ENCODE measurements at regions not wholly inside any gene's neighbourhood (a gene's known extent, or its start where the extent isn't known, plus 50 kb on each side); places are given as distances from the start of the nearest gene placed in this dataset.

DNA sequence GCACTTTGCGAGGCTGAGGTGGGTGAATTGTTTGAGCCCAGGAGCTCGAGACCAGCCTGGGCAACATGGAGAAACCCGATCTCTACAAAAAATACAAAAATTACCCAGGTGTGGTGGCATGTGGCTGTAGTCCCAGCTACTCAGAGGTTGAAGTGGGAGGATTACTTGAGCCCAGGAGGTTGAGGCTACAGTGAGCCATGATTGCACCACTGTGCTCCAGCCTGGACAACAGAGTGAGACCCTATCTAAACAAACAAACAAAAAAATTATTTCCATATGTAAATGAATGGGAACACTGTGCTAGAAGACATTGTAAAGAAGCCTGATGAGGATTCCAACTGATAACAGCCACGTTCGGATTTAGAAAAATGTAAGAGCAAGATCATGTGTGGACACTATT is 154.2 kb downstream of the ZFP64 start:
- TF ChIP-seq RAD21 (IDR thresholded peaks at IDR 0.05) = no peak
- no peak for TF ChIP-seq TAF1 (conservative IDR thresholded peaks at IDR 0.05)
- TF ChIP-seq, protein P1, sequence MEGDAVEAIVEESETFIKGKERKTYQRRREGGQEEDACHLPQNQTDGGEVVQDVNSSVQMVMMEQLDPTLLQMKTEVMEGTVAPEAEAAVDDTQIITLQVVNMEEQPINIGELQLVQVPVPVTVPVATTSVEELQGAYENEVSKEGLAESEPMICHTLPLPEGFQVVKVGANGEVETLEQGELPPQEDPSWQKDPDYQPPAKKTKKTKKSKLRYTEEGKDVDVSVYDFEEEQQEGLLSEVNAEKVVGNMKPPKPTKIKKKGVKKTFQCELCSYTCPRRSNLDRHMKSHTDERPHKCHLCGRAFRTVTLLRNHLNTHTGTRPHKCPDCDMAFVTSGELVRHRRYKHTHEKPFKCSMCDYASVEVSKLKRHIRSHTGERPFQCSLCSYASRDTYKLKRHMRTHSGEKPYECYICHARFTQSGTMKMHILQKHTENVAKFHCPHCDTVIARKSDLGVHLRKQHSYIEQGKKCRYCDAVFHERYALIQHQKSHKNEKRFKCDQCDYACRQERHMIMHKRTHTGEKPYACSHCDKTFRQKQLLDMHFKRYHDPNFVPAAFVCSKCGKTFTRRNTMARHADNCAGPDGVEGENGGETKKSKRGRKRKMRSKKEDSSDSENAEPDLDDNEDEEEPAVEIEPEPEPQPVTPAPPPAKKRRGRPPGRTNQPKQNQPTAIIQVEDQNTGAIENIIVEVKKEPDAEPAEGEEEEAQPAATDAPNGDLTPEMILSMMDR (IDR thresholded peaks at IDR 0.05; ENCODE audit: low read depth, low read length, missing input control) = no peak
- TF ChIP-seq, protein P2, sequence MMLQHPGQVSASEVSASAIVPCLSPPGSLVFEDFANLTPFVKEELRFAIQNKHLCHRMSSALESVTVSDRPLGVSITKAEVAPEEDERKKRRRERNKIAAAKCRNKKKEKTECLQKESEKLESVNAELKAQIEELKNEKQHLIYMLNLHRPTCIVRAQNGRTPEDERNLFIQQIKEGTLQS (IDR thresholded peaks at IDR 0.05) = no peak
- no peak for TF ChIP-seq EGR1 (IDR thresholded peaks at IDR 0.05; ENCODE audit: low read depth in 2 of 2)
- TF ChIP-seq, protein P3, sequence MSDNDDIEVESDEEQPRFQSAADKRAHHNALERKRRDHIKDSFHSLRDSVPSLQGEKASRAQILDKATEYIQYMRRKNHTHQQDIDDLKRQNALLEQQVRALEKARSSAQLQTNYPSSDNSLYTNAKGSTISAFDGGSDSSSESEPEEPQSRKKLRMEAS (IDR thresholded peaks at IDR 0.05) = no peak
- TF ChIP-seq YY1 (IDR thresholded peaks at IDR 0.05) = no peak
- TF ChIP-seq, protein P4, sequence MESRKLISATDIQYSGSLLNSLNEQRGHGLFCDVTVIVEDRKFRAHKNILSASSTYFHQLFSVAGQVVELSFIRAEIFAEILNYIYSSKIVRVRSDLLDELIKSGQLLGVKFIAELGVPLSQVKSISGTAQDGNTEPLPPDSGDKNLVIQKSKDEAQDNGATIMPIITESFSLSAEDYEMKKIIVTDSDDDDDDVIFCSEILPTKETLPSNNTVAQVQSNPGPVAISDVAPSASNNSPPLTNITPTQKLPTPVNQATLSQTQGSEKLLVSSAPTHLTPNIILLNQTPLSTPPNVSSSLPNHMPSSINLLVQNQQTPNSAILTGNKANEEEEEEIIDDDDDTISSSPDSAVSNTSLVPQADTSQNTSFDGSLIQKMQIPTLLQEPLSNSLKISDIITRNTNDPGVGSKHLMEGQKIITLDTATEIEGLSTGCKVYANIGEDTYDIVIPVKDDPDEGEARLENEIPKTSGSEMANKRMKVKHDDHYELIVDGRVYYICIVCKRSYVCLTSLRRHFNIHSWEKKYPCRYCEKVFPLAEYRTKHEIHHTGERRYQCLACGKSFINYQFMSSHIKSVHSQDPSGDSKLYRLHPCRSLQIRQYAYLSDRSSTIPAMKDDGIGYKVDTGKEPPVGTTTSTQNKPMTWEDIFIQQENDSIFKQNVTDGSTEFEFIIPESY (IDR thresholded peaks at IDR 0.05) = no peak
- TF ChIP-seq, protein P5, sequence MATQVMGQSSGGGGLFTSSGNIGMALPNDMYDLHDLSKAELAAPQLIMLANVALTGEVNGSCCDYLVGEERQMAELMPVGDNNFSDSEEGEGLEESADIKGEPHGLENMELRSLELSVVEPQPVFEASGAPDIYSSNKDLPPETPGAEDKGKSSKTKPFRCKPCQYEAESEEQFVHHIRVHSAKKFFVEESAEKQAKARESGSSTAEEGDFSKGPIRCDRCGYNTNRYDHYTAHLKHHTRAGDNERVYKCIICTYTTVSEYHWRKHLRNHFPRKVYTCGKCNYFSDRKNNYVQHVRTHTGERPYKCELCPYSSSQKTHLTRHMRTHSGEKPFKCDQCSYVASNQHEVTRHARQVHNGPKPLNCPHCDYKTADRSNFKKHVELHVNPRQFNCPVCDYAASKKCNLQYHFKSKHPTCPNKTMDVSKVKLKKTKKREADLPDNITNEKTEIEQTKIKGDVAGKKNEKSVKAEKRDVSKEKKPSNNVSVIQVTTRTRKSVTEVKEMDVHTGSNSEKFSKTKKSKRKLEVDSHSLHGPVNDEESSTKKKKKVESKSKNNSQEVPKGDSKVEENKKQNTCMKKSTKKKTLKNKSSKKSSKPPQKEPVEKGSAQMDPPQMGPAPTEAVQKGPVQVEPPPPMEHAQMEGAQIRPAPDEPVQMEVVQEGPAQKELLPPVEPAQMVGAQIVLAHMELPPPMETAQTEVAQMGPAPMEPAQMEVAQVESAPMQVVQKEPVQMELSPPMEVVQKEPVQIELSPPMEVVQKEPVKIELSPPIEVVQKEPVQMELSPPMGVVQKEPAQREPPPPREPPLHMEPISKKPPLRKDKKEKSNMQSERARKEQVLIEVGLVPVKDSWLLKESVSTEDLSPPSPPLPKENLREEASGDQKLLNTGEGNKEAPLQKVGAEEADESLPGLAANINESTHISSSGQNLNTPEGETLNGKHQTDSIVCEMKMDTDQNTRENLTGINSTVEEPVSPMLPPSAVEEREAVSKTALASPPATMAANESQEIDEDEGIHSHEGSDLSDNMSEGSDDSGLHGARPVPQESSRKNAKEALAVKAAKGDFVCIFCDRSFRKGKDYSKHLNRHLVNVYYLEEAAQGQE (IDR thresholded peaks at IDR 0.05) = no peak
- no peak for TF ChIP-seq RXRA (IDR thresholded peaks at IDR 0.05)
- TF ChIP-seq SP1 (IDR thresholded peaks at IDR 0.05) = no peak
- TF ChIP-seq HNF4A (conservative IDR thresholded peaks at IDR 0.05) = no peak
- TF ChIP-seq JUND (IDR thresholded peaks at IDR 0.05) = no peak
- TF ChIP-seq GABPA (IDR thresholded peaks at IDR 0.05 in 1 of 2, conservative IDR thresholded peaks at IDR 0.05 in 1 of 2) = no peak

Data from liver (tissue), 3 donors.